ENCODE measurements at regions not wholly inside any gene's neighbourhood (a gene's known extent, or its start where the extent isn't known, plus 50 kb on each side); places are given as distances from the start of the nearest gene placed in this dataset.

- H3K4me3 ChIP-seq (ENCODE audit: low read depth, low read length) = no peak overlapping the region
- DNase-seq (ENCODE audit: low read depth) = no peak
- no peak for TF ChIP-seq CTCF (IDR thresholded peaks at IDR 0.05; ENCODE audit: low read depth, low read length)
- TF ChIP-seq MAX (IDR thresholded peaks at IDR 0.05; ENCODE audit: low read depth, low read length) = no peak
- no peak for TF ChIP-seq POLR2A (IDR thresholded peaks at IDR 0.05; ENCODE audit: extremely low read depth, insufficient read length)
- TF ChIP-seq MYC (IDR thresholded peaks at IDR 0.05; ENCODE audit: low read depth, low read length) = no peak
These were observed 452.7 kb downstream of the BCL11B start for GRCh38 chr14:98819132-98819866.

DNA sequence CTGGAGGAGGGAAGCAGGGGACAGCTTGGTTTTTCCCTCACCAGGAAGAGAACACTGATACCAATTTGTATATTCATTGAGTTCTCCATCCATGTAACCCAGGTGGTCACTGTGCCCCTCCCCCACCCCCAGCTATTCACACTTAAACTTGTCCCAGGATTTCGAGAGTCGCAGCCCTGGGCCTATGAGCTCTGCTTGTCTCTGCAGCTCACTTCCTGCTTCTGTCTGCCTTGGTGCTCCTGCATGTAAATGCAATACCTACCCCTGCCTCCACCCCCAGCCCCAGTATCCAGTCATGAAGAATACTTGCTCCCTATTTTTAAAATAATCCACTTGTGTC lies 452.2 kb downstream of the BCL11B start:
- DNase-seq (ENCODE audit: low read depth) = no peak
- TF ChIP-seq CTCF (IDR thresholded peaks at IDR 0.05; ENCODE audit: low read depth, low read length) (no peak), POLR2A (IDR thresholded peaks at IDR 0.05; ENCODE audit: extremely low read depth, insufficient read length) (no peak), MAX (IDR thresholded peaks at IDR 0.05; ENCODE audit: low read depth, low read length) (no peak), MYC (IDR thresholded peaks at IDR 0.05; ENCODE audit: low read depth, low read length) (no peak)
- H3K4me3 ChIP-seq (ENCODE audit: low read depth, low read length) = no peak overlapping the region

- TF ChIP-seq POLR2A (IDR thresholded peaks at IDR 0.05; ENCODE audit: extremely low read depth, insufficient read length) = no peak
- TF ChIP-seq MAX (IDR thresholded peaks at IDR 0.05; ENCODE audit: low read depth, low read length) = no peak
- no peak for TF ChIP-seq CTCF (IDR thresholded peaks at IDR 0.05; ENCODE audit: low read depth, low read length)
- TF ChIP-seq MYC (IDR thresholded peaks at IDR 0.05; ENCODE audit: low read depth, low read length) = no peak
- DNase-seq (ENCODE audit: low read depth) = no peak
- H3K4me3 ChIP-seq (ENCODE audit: low read depth, low read length) = no peak overlapping the region
These were observed 449.1 kb downstream of the BCL11B start for GRCh38 chr14:98822917-98823316.

DNA sequence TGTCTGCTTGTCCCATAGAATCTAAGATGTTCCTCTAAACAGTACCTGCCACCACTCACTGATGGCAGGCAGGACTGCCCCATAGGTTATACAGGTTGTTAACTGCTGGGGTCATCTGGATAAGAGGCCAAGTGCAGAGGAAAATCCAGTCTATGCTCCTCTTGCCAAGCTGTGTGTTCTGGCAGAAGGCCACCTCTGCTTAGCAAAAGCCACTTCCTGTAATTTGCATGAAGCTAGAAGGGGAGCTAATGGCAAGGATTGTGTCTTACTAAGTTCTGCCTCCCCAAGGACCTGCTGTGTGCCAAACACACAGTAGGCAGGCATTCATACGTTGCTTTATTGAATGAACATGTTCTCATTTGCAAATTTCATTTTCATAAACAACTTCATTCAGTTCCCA lies 445.4 kb downstream of the BCL11B start:
- H3K4me3 ChIP-seq (ENCODE audit: low read depth, low read length) = no peak overlapping the region
- TF ChIP-seq POLR2A (IDR thresholded peaks at IDR 0.05; ENCODE audit: extremely low read depth, insufficient read length) (no peak), MAX (IDR thresholded peaks at IDR 0.05; ENCODE audit: low read depth, low read length) (no peak), MYC (IDR thresholded peaks at IDR 0.05; ENCODE audit: low read depth, low read length) (no peak), CTCF (IDR thresholded peaks at IDR 0.05; ENCODE audit: low read depth, low read length) (no peak)
- DNase-seq (ENCODE audit: low read depth) = no peak

GRCh38 chr14:98834119-98834518 lies 437.9 kb downstream of the BCL11B start:
- no peak for TF ChIP-seq MAX (IDR thresholded peaks at IDR 0.05; ENCODE audit: low read depth, low read length)
- no peak for TF ChIP-seq POLR2A (IDR thresholded peaks at IDR 0.05; ENCODE audit: extremely low read depth, insufficient read length)
- TF ChIP-seq MYC (IDR thresholded peaks at IDR 0.05; ENCODE audit: low read depth, low read length) = no peak
- TF ChIP-seq CTCF (IDR thresholded peaks at IDR 0.05; ENCODE audit: low read depth, low read length) = no peak
- H3K4me3 ChIP-seq (ENCODE audit: low read depth, low read length) = no peak overlapping the region
- DNase-seq (ENCODE audit: low read depth) = no peak

Data from NB4 (cell line).